Fibroblast of lung (primary cell): ENCODE measurements at regions not wholly inside any gene's neighbourhood (a gene's known extent, or its start where the extent isn't known, plus 50 kb on each side); places are given as distances from the start of the nearest gene placed in this dataset.

Experiments
- DNase-seq, 2 donors: peaks; one replicate each; pipeline versions ENCODE4 v3.0.0 to v3.0.0-alpha.2; 2010; ENCODE audit warnings: low read depth in 2 of 2
- H2AFZ ChIP-seq: 2 replicates; pipeline ENCODE4 v1.5.1; 2012; ENCODE audit warnings: low read length, control low read depth, inconsistent platforms
- H3K27ac ChIP-seq: 2 replicates; pipeline ENCODE4 v1.5.1; 2011; ENCODE audit warnings: low read length, control low read depth; ENCODE audit not compliant: insufficient read depth
- H3K27me3 ChIP-seq: 2 replicates; pipeline ENCODE4 v1.5.1; 2011; ENCODE audit warnings: mild to moderate bottlenecking, low read length; ENCODE audit not compliant: control insufficient read depth, insufficient read depth
- H3K36me3 ChIP-seq: 2 replicates; pipeline ENCODE4 v1.5.1; 2011; ENCODE audit warnings: low read length; ENCODE audit not compliant: control insufficient read depth, insufficient read depth
- H3K4me1 ChIP-seq: 2 replicates; pipeline ENCODE4 v1.5.1; 2011; ENCODE audit warnings: low read length; ENCODE audit not compliant: control insufficient read depth, insufficient read depth; ENCODE audit errors: extremely low read depth
- H3K4me2 ChIP-seq: 2 replicates; pipeline ENCODE4 v1.5.1; 2011; ENCODE audit warnings: low read length, control low read depth; ENCODE audit not compliant: insufficient read depth; ENCODE audit errors: extremely low read depth
- H3K4me3 ChIP-seq, 4 experiments: fragments of 200-600 bp in 1 of 4; sonication (generic) in 1 of 4; replicated peaks in 1 of 4; 2 replicates each; pipeline ENCODE4 v1.5.1; 2011 to 2016; ENCODE audit warnings: low read length in 4 of 4, low read depth in 3 of 4, mild to moderate bottlenecking in 3 of 4, control low read depth in 2 of 4, inconsistent platforms in 1 of 4, mixed read lengths in 1 of 4; ENCODE audit not compliant: insufficient read depth in 1 of 4; ENCODE audit errors: control extremely low read depth in 1 of 4
- H3K79me2 ChIP-seq: 2 replicates; pipeline ENCODE4 v1.5.1; 2012; ENCODE audit warnings: mild to moderate bottlenecking, low read length, inconsistent platforms; ENCODE audit not compliant: control insufficient read depth, insufficient read depth
- H3K9ac ChIP-seq: 2 replicates; pipeline ENCODE4 v1.5.1; 2011; ENCODE audit warnings: mild to moderate bottlenecking, low read length, control low read depth; ENCODE audit not compliant: insufficient read depth
- H3K9me3 ChIP-seq: 2 replicates; pipeline ENCODE4 v1.5.1; 2012; ENCODE audit warnings: low read depth, low read length; ENCODE audit not compliant: control insufficient read depth, insufficient read depth
- H4K20me1 ChIP-seq: 2 replicates; pipeline ENCODE4 v1.5.1; 2011; ENCODE audit warnings: low read length; ENCODE audit not compliant: control insufficient read depth, insufficient read depth; ENCODE audit errors: extremely low read depth
- CTCF ChIP-seq, 2 donors: IDR thresholded peaks in 1 of 2; conservative IDR thresholded peaks in 1 of 2; 1 replicate in 1 of 2; 2 replicates in 1 of 2; pipeline ENCODE4 v1.5.1; 2011 to 2012; ENCODE audit warnings: low read length in 2 of 2, control low read depth in 1 of 2, inconsistent platforms in 1 of 2, low read depth in 1 of 2, mild to moderate bottlenecking in 1 of 2
- EZH2 ChIP-seq: IDR thresholded peaks from 2 replicates; pipeline ENCODE4 v1.5.1; 2012; ENCODE audit warnings: low read length, control low read depth, mild to moderate bottlenecking; ENCODE audit errors: missing control alignments

GRCh38 chr5:172525996-172526360 is 71.7 kb upstream of the SH3PXD2B start:
- Histone ChIP-seq H3K4me3 (no peak overlapping the region), H2AFZ (no peak overlapping the region), H3K9ac (no peak overlapping the region), H3K27ac (no peak overlapping the region), H4K20me1 (no peaks in the 10 kb centered on the region), H3K36me3 (no peaks in the 10 kb centered on the region), H3K79me2 (no peaks in the 10 kb centered on the region), H3K4me1 (no peaks in the 10 kb centered on the region), H3K4me2 (no peak overlapping the region), H3K9me3 (no peaks in the 10 kb centered on the region), H3K27me3 (peaks cover 5% of the 10 kb centered on the region)
- TF ChIP-seq EZH2 (no peak), CTCF (conservative IDR thresholded peaks at IDR 0.05 in 1 of 2, IDR thresholded peaks at IDR 0.05 in 1 of 2; ENCODE audit: low read depth in 1 of 2, low read length in 2 of 2) (no peak)
- DNase-seq = no peak

GRCh38 chr5:172525307-172525995 is 71.1 kb upstream of the SH3PXD2B start:
- Histone ChIP-seq H3K9me3 (no peaks in the 10 kb centered on the region), H3K27me3 (peaks cover 4% of the 10 kb centered on the region), H4K20me1 (no peaks in the 10 kb centered on the region), H3K4me3 (no peak overlapping the region), H3K9ac (no peak overlapping the region), H3K27ac (no peak overlapping the region), H2AFZ (no peak overlapping the region), H3K36me3 (no peaks in the 10 kb centered on the region), H3K79me2 (no peaks in the 10 kb centered on the region), H3K4me1 (no peaks in the 10 kb centered on the region), H3K4me2 (no peak overlapping the region)
- DNase-seq = no peak
- TF ChIP-seq EZH2 (no peak), CTCF (conservative IDR thresholded peaks at IDR 0.05 in 1 of 2, IDR thresholded peaks at IDR 0.05 in 1 of 2; ENCODE audit: low read depth in 1 of 2, low read length in 2 of 2) (no peak)

- H3K4me2 ChIP-seq = no peak overlapping the region
- DNase-seq = no peak
- H3K27ac ChIP-seq = no peak overlapping the region
- TF ChIP-seq CTCF (conservative IDR thresholded peaks at IDR 0.05 in 1 of 2, IDR thresholded peaks at IDR 0.05 in 1 of 2; ENCODE audit: low read depth in 1 of 2, low read length in 2 of 2) (no peak), EZH2 (no peak)
- no peaks in the 10 kb centered on the region for H3K4me1 ChIP-seq
- no peaks in the 10 kb centered on the region for H3K79me2 ChIP-seq
- no peak overlapping the region for H2AFZ ChIP-seq
- no peaks in the 10 kb centered on the region for H4K20me1 ChIP-seq
- no peak overlapping the region for H3K4me3 ChIP-seq
- peaks cover 4% of the 10 kb centered on the region for H3K27me3 ChIP-seq
- no peaks in the 10 kb centered on the region for H3K9me3 ChIP-seq
- H3K9ac ChIP-seq = no peak overlapping the region
- no peaks in the 10 kb centered on the region for H3K36me3 ChIP-seq
Measured at GRCh38 chr5:172524573-172525021, 70.3 kb upstream of the SH3PXD2B start.
